SIG-M5 treated with dmso at 0.1 percent for 504 hours (cell line): ENCODE measurements at regions not wholly inside any gene's neighbourhood (a gene's known extent, or its start where the extent isn't known, plus 50 kb on each side); places are given as distances from the start of the nearest gene placed in this dataset.

ENCODE experiments used
- DNase-seq: peaks from one replicate; lab custom pipeline; 2025; ENCODE audit not compliant: unreplicated experiment; lab: John Stamatoyannopoulos, UW

DNA sequence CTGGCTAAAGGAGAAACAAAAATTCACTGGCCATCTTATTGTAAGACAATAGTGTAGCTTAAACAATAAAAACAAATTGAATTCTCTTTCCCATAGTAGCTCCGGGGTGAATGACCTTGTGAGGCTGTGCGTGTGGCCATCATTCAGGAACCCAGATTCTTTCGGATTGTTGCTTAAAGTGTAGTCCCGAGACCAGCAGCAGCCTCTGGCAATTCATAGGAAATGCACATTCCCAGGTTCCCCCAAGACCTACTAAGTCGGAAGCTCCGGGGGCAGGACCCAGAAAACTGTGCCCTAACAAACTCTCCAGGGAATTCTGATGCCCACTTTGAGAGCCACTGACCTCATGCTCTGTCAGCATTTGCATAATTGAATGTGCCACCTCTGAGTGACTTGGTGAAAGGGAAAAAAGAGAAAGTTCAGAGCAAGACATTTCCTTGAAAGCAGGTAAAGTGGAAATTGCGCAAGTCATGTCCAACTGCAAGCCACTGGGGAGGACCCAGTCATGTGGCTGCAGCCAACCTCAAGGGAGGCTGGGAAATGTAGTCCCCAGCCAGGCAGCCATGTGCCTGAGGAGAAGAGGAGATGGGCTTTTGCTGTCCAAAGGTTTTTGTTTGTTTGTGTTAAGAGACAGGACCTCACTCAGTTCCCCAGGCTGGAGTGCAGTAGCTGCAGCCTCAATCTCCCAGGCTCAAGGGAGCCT, 50.7 kb upstream of the PNMA8B start:
- DNase-seq, result peak; percentile 34

DNA sequence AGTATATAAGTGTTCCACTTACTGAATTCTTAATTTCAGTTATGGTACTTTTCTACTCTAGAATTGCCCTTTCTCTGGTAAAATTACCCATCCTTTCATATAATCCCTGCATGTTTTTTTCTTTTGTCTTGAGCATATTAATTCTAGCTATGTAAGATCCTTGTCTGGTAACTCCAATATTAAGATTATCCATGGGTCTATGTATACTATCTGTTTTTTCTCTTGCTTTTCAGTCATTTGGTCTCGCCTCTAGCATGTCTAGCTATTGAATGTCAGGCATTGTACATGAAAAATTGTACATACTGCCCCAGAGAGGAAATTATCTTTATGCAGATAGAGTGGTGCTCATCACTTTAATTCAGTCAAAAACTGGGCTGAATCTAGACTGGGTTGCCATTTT, 50.4 kb upstream of the CALM3 start:
- no peak for DNase-seq

DNA sequence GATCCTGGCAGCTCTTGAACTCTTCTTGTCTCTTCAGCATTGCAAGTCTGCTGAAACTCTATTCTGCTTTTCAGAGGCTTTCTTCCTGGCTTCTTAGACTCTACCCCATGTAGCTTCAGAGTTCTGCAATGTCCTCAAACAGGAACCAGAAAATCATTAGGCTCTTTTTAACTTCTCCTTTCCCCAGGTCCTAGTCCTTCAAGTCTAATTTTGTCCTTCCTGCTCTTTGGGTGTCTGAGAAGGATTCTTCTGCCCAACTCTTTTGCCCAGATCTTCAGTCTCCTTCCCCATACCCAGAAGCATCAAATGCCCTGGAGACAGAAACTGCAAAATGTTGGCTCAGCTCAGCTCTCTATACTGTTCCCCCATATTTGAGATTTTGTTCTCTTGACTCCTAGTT, 50.0 kb upstream of the CALM3 start:
- DNase-seq, result peak; percentile 84
